Tibial nerve (tissue), 4 donors: ENCODE measurements at regions not wholly inside any gene's neighbourhood (a gene's known extent, or its start where the extent isn't known, plus 50 kb on each side); places are given as distances from the start of the nearest gene placed in this dataset.

ENCODE experiments used
- DNase-seq, 2 donors: peaks; one replicate each; pipeline ENCODE4 v3.0.0-alpha.2; 2019; ENCODE audit warnings: low spot score in 2 of 2
- H3K27ac ChIP-seq, 4 donors: fragments of 200-600 bp; sonication (generic) in 3 of 4; one replicate each; pipeline ENCODE4 v1.5.1; 2017 to 2019; ENCODE audit warnings: mild to moderate bottlenecking in 1 of 4
- H3K27me3 ChIP-seq, 2 donors: fragments of 200-600 bp; sonication (generic) in 1 of 2; one replicate each; pipeline versions ENCODE4 v1.5.1 to v1.6.0; 2017 to 2019
- H3K36me3 ChIP-seq, 3 donors: fragments of 200-600 bp; sonication (generic); one replicate each; pipeline ENCODE4 v1.5.1; 2018 to 2019
- H3K4me1 ChIP-seq, 4 donors: fragments of 200-600 bp; sonication (generic) in 3 of 4; one replicate each; pipeline ENCODE4 v1.5.1; 2017 to 2019
- H3K4me3 ChIP-seq, 4 donors: fragments of 200-600 bp; sonication (generic) in 3 of 4; one replicate each; pipeline ENCODE4 v1.5.1; 2017 to 2019; ENCODE audit warnings: mild to moderate bottlenecking in 1 of 4, moderate library complexity in 1 of 4
- H3K9me3 ChIP-seq, 4 donors: fragments of 200-600 bp; sonication (generic) in 3 of 4; one replicate each; pipeline ENCODE4 v1.5.1; 2017 to 2019
- CTCF ChIP-seq, 5 experiments: fragments of 200-600 bp in 3 of 5; fragments of 450-650 bp in 2 of 5; sonication (generic) in 3 of 5; IDR thresholded peaks; one replicate each; pipeline ENCODE4 v1.5.1; 2016 to 2019; ENCODE audit warnings: antibody characterized with exemption in 5 of 5, mild to moderate bottlenecking in 3 of 5, moderate library complexity in 2 of 5
- EP300 ChIP-seq, 2 donors: sonication (generic); formaldehyde crosslinking; IDR thresholded peaks; one replicate each; pipeline ENCODE4 v1.6.1; 2017; ENCODE audit warnings: antibody characterized with exemption in 2 of 2, mild to moderate bottlenecking in 1 of 2
- POLR2A ChIP-seq, 2 donors: fragments of 450-650 bp; IDR thresholded peaks; one replicate each; pipeline ENCODE4 v1.6.1; 2017; ENCODE audit warnings: antibody characterized with exemption in 2 of 2, mild to moderate bottlenecking in 2 of 2, moderate library complexity in 2 of 2
- WGBS, 2 donors: methylation state at CpG; one replicate each; pipeline ENCODE4 v1.1.5; 2018; 5-methylcytosine and 5-hydroxymethylcytosine counted together

GRCh38 chr13:50438351-50438750, 405.1 kb downstream of the DLEU7 start:
- TF ChIP-seq EP300 (IDR thresholded peaks at IDR 0.05): no peak
- no peak for TF ChIP-seq CTCF (IDR thresholded peaks at IDR 0.05)
- no peak for TF ChIP-seq POLR2A (IDR thresholded peaks at IDR 0.05)
- no peaks in the 10 kb centered on the region for H3K27me3 ChIP-seq
- H3K4me3 ChIP-seq: no peak overlapping the region
- WGBS, 2 donors: 79 to 88% methylated on average over 1 of the region's 1 CpG
- no peaks in the 10 kb centered on the region for H3K36me3 ChIP-seq
- no peak for DNase-seq
- no peaks in the 10 kb centered on the region for H3K9me3 ChIP-seq
- H3K4me1 ChIP-seq: no peaks in the 10 kb centered on the region
- H3K27ac ChIP-seq: no peak overlapping the region

GRCh38 chr13:50441130-50441529, 402.4 kb downstream of the DLEU7 start:
- H3K4me3 ChIP-seq: no peak overlapping the region
- H3K27me3 ChIP-seq: no peaks in the 10 kb centered on the region
- 58 to 65% methylated on average over 1 of the region's 1 CpG for WGBS, 2 donors
- TF ChIP-seq CTCF (IDR thresholded peaks at IDR 0.05) (no peak), POLR2A (IDR thresholded peaks at IDR 0.05) (no peak), EP300 (IDR thresholded peaks at IDR 0.05) (no peak)
- no peaks in the 10 kb centered on the region for H3K4me1 ChIP-seq
- no peaks in the 10 kb centered on the region for H3K9me3 ChIP-seq
- no peak overlapping the region for H3K27ac ChIP-seq
- no peak for DNase-seq
- no peaks in the 10 kb centered on the region for H3K36me3 ChIP-seq

- TF ChIP-seq EP300 (IDR thresholded peaks at IDR 0.05) (no peak), POLR2A (IDR thresholded peaks at IDR 0.05) (no peak), CTCF (IDR thresholded peaks at IDR 0.05) (no peak)
- H3K9me3 ChIP-seq: no peaks in the 10 kb centered on the region
- WGBS, 2 donors: 77 to 83% methylated on average over 5 of the region's 5 CpGs
- DNase-seq: no peak
- no peak overlapping the region for H3K4me3 ChIP-seq
- H3K27me3 ChIP-seq: no peaks in the 10 kb centered on the region
- no peak overlapping the region for H3K27ac ChIP-seq
- no peaks in the 10 kb centered on the region for H3K4me1 ChIP-seq
- no peaks in the 10 kb centered on the region for H3K36me3 ChIP-seq
These were observed 398.8 kb downstream of the DLEU7 start for GRCh38 chr13:50444726-50445125.

- DNase-seq: no peak
- Histone ChIP-seq H3K9me3 (no peaks in the 10 kb centered on the region), H3K4me1 (no peaks in the 10 kb centered on the region), H3K4me3 (no peak overlapping the region), H3K27me3 (no peaks in the 10 kb centered on the region), H3K27ac (no peak overlapping the region), H3K36me3 (no peaks in the 10 kb centered on the region)
- 89 to 95% methylated on average over 1 of the region's 1 CpG for WGBS, 2 donors
- no peak for TF ChIP-seq POLR2A (IDR thresholded peaks at IDR 0.05)
- no peak for TF ChIP-seq CTCF (IDR thresholded peaks at IDR 0.05)
These were observed 396.9 kb downstream of the DLEU7 start for GRCh38 chr13:50446611-50447010.

- TF ChIP-seq EP300 (IDR thresholded peaks at IDR 0.05): no peak
- no peak for TF ChIP-seq CTCF (IDR thresholded peaks at IDR 0.05)
- no peak for TF ChIP-seq POLR2A (IDR thresholded peaks at IDR 0.05)
- no peaks in the 10 kb centered on the region for H3K36me3 ChIP-seq
- 50 to 52% methylated on average over 1 of the region's 1 CpG for WGBS, 2 donors
- no peak overlapping the region for H3K27ac ChIP-seq
- H3K4me3 ChIP-seq: no peak overlapping the region
- H3K4me1 ChIP-seq: peaks cover 0 to 9% (median 4%) of the 10 kb centered on the region in 4 donors
- no peaks in the 10 kb centered on the region for H3K27me3 ChIP-seq
- H3K9me3 ChIP-seq: no peaks in the 10 kb centered on the region
- no peak for DNase-seq
These were observed 394.9 kb downstream of the DLEU7 start for GRCh38 chr13:50448535-50448998.
